Keratinocyte (primary cell): ENCODE measurements at regions not wholly inside any gene's neighbourhood (a gene's known extent, or its start where the extent isn't known, plus 50 kb on each side); places are given as distances from the start of the nearest gene placed in this dataset.

Experiments used
- CTCF ChIP-seq, 3 experiments: IDR thresholded peaks in 1 of 3; conservative IDR thresholded peaks in 1 of 3; optimal IDR thresholded peaks in 1 of 3; 2 replicates in 2 of 3; 3 replicates in 1 of 3; pipeline versions ENCODE3 to v1.5.1; 2011; ENCODE audit warnings: low read length in 3 of 3, mild to moderate bottlenecking in 3 of 3, moderate library complexity in 2 of 3, control low read depth in 1 of 3, inconsistent platforms in 1 of 3; ENCODE audit not compliant: insufficient read depth in 2 of 3; ENCODE audit errors: extremely low read depth in 1 of 3
- EZH2 ChIP-seq: IDR thresholded peaks from one replicate; pipeline ENCODE4 v1.6.1; 2012; ENCODE audit warnings: inconsistent platforms, mild to moderate bottlenecking, low read length, moderate library complexity

DNA sequence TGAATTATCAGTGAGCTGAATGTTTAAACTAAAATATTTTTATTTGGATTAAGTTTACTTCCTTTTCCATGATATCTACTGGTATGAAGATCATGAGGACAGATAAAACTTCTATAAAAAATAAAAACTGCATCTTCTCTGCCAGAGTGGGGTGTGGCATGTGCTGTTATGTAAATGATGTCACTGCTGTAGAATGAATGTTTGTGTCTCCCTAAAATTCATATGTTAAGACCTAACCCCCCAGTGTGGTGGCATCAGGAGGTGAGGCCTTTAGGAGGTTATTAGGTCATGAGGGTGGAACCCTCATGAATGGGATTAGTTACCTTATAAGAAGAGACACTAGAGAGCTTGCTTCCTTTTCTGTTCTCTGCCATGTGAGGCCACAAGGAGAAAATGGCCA is 178.7 kb upstream of the DPH6 start:
- TF ChIP-seq CTCF (optimal IDR thresholded peaks at IDR 0.05 in 1 of 3, IDR thresholded peaks at IDR 0.05 in 1 of 3, conservative IDR thresholded peaks at IDR 0.05 in 1 of 3; ENCODE audit: extremely low read depth in 1 of 3, insufficient read depth in 2 of 3, low read length in 3 of 3): no peak
- no peak for TF ChIP-seq EZH2
